Epithelial cell of proximal tubule (primary cell): ENCODE measurements at regions not wholly inside any gene's neighbourhood (a gene's known extent, or its start where the extent isn't known, plus 50 kb on each side); places are given as distances from the start of the nearest gene placed in this dataset.

Source experiments
- DNase-seq: peaks from one replicate; pipeline ENCODE4 v3.0.0-alpha.2; 2011; ENCODE audit warnings: low read depth
- H3K4me3 ChIP-seq: 2 replicates; pipeline ENCODE4 v1.5.1; 2011; ENCODE audit warnings: low read depth, mild to moderate bottlenecking, low read length
- CTCF ChIP-seq: conservative IDR thresholded peaks from 2 replicates; pipeline ENCODE4 v1.5.1; 2012; ENCODE audit warnings: low read depth, mild to moderate bottlenecking, low read length

GRCh38 chrX:20519146-20519545 is 252.4 kb upstream of the RPS6KA3 start:
- DNase-seq = no peak
- H3K4me3 ChIP-seq = no peak overlapping the region
- TF ChIP-seq CTCF = no peak

- no peak for DNase-seq
- H3K4me3 ChIP-seq = no peak overlapping the region
- no peak for TF ChIP-seq CTCF
Measured at GRCh38 chrX:20517565-20517964, 250.9 kb upstream of the RPS6KA3 start.

DNA sequence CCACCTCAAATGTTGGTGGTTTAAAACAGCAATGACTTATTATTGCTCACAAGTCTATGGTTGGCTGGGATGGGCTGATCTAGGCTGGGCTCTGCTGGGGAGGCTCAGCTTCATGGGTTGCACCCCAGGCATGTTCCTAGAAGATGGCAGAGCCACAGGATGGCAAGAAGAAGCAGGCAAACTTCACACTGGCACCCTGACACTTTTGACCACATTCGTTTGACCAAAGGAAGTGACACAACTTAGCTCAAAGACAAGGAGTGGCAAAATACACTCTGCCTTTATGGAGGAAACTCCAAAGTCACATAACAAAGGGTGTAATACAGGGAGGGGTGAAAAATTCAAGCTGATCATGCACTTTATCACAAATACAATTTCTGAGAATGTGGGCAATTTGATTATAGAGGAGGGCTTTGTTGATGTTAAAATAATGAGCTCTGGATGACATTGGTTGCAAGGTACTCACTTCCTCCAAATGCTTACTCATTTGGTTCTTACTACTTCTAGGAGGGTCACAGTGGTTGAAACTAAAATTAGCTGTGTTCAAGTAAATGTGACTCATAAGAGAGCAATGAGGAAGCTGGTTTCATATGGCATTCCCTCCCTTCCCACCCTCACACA is 249.2 kb upstream of the RPS6KA3 start:
- H3K4me3 ChIP-seq = no peak overlapping the region
- peak; percentile 73 for DNase-seq
- TF ChIP-seq CTCF = no peak

GRCh38 chrX:20514358-20514757 is 247.6 kb upstream of the RPS6KA3 start:
- peak; percentile 63 for DNase-seq
- no peak overlapping the region for H3K4me3 ChIP-seq
- TF ChIP-seq CTCF = no peak

GRCh38 chrX:20513185-20513584 is 246.5 kb upstream of the RPS6KA3 start:
- no peak for DNase-seq
- H3K4me3 ChIP-seq = no peak overlapping the region

GRCh38 chrX:20511792-20512191 is 245.1 kb upstream of the RPS6KA3 start:
- no peak overlapping the region for H3K4me3 ChIP-seq
- no peak for DNase-seq
- no peak for TF ChIP-seq CTCF

More at GRCh38 chrX:20513185-20513584, 246.5 kb upstream of the RPS6KA3 start:
- no peak for TF ChIP-seq CTCF

DNA sequence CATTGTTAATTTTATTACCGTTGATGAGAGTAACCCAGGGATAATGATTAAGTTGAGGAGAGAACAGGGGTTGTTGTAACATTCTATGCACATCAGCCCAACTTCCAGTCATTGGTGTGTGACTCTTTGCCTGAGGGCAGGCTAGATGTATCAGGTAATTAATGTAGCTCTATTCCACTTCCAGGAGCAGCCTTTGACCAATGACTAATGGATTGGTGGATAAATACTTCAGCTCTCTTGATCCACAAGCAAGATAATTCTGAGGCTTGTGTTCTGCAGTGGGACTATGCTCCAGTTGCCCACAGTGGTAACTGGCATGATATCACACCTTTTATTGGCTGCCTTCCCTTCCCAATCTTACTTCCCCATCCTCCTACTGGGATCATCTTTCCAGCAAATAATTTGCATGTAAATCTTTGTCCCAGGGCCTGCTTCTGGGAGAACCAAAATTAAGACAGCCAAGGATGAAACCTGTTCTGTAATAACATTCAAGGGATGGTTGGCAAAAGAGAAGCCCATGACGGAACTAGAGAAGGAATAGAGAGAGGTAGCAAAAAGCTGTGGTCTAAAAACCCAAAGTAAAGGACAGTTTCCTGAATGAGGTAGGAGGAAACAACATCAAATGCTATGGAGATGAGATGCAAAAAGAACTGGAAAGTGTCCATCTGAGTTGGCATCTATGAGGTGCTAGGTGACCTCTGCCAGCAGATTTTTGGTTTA is 241.4 kb upstream of the RPS6KA3 start:
- TF ChIP-seq CTCF = no peak
- DNase-seq = no peak
- no peak overlapping the region for H3K4me3 ChIP-seq
